MM.1S (cell line): ENCODE measurements at regions not wholly inside any gene's neighbourhood (a gene's known extent, or its start where the extent isn't known, plus 50 kb on each side); places are given as distances from the start of the nearest gene placed in this dataset.

Experiments
- DNase-seq: peaks from one replicate; pipeline ENCODE4 v3.0.0-alpha.2; 2015
- H2AFZ ChIP-seq: fragments of 300-600 bp; sonication (generic); 2 replicates; pipeline ENCODE4 v1.6.0; 2016; ENCODE audit warnings: antibody characterized with exemption, low read length
- H3F3A ChIP-seq: fragments of 300-600 bp; sonication (generic); 2 replicates; pipeline ENCODE4 v1.6.1; 2016; ENCODE audit warnings: mild to moderate bottlenecking, antibody characterized with exemption, low read length, moderate library complexity, mixed read lengths; ENCODE audit not compliant: insufficient read depth
- H3K27ac ChIP-seq: fragments of 300-600 bp; sonication (generic); 2 replicates; pipeline ENCODE4 v1.5.1; 2016; ENCODE audit warnings: mild to moderate bottlenecking, low read length
- H3K27me3 ChIP-seq: fragments of 300-600 bp; sonication (generic); replicated peaks from 2 replicates; pipeline ENCODE4 v1.6.0; 2016; ENCODE audit warnings: low read length; ENCODE audit not compliant: insufficient read depth
- H3K36me3 ChIP-seq: fragments of 300-600 bp; sonication (generic); replicated peaks from 2 replicates; pipeline ENCODE4 v1.6.1; 2016; ENCODE audit warnings: mild to moderate bottlenecking, low read length, mixed read lengths; ENCODE audit not compliant: insufficient read depth
- H3K4me1 ChIP-seq: fragments of 300-600 bp; sonication (generic); 2 replicates; pipeline ENCODE4 v1.6.1; 2016; ENCODE audit warnings: low read length, mixed read lengths
- H3K4me2 ChIP-seq: fragments of 300-600 bp; sonication (generic); 2 replicates; pipeline ENCODE4 v1.6.0; 2016; ENCODE audit warnings: low read depth, low read length
- H3K4me3 ChIP-seq: fragments of 300-600 bp; sonication (generic); 2 replicates; pipeline ENCODE4 v1.5.1; 2016; ENCODE audit warnings: low read length, mixed read lengths
- H3K79me2 ChIP-seq: fragments of 300-600 bp; sonication (generic); 2 replicates; pipeline ENCODE4 v1.6.1; 2016; ENCODE audit warnings: mixed run types, low read length, mixed read lengths
- H3K9ac ChIP-seq: fragments of 300-600 bp; sonication (generic); 2 replicates; pipeline ENCODE4 v1.6.1; 2016; ENCODE audit warnings: low read length, mixed read lengths
- H3K9me2 ChIP-seq: fragments of 300-600 bp; sonication (generic); replicated peaks from 2 replicates; pipeline ENCODE4 v1.6.1; 2016; ENCODE audit warnings: mild to moderate bottlenecking, low read length, mixed read lengths; ENCODE audit not compliant: insufficient read depth
- H3K9me3 ChIP-seq: fragments of 300-600 bp; sonication (generic); replicated peaks from 2 replicates; pipeline ENCODE4 v1.6.1; 2016; ENCODE audit warnings: mild to moderate bottlenecking, low read length, mixed read lengths; ENCODE audit not compliant: insufficient read depth
- H4K20me1 ChIP-seq: fragments of 300-600 bp; sonication (generic); 2 replicates; pipeline ENCODE4 v1.6.1; 2016; ENCODE audit warnings: mild to moderate bottlenecking, low read length, moderate library complexity, mixed read lengths; ENCODE audit not compliant: insufficient read depth
- EZH2 ChIP-seq: fragments of 300-600 bp; sonication (generic); optimal IDR thresholded peaks from 2 replicates; pipeline ENCODE3; 2017; ENCODE audit warnings: low read depth, mild to moderate bottlenecking, antibody characterized with exemption, low read length, mixed read lengths
- EZH2phosphoT487 ChIP-seq: fragments of 300-600 bp; sonication (generic); IDR thresholded peaks from 2 replicates; pipeline ENCODE4 v1.6.1; 2018; ENCODE audit warnings: antibody characterized with exemption, low read length
- TF ChIP-seq, protein P1 (sequence below): fragments of 300-600 bp; sonication (generic); IDR thresholded peaks from 2 replicates; pipeline ENCODE4 v1.5.1; 2016; ENCODE audit warnings: antibody characterized with exemption, low read length, mixed read lengths

DNA sequence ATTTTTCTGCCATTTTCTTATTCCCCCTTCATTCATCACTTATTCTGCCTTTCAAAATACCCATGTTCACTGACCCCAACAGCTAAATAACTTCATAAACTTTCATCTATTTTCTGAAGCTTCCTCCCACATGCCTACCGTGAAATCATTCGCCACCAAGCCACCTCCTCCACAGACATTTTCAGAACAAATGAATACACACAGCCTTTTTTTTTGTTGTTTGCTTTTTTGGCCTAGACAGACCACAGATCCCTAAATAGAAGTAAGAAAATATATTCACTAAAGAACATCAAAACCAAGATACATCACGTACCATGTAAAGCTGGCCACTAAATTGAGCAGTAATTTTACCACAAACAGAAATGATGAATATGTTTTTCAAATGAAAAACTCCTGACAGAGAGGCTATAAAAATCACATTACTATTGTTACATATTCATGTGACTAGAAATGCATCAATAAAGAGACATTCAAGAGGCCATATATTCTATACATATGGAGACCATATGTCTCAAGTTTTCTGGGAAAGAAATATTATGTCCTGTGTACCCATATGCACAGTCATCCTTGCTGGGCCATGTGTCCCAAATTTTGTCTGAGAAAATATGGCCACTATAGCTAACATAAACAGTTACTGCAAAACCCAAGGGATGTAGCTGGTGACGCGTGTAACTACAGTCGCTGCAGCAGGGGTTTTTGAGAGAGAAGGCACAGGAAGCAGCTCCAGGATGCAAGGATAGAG lies 200.3 kb downstream of the FBXO15 start:
- Histone ChIP-seq H3K9me3 (no peaks in the 10 kb centered on the region), H3K9me2 (no peaks in the 10 kb centered on the region), H3K4me3 (no peak overlapping the region), H3F3A (no peaks in the 10 kb centered on the region), H3K27me3 (no peaks in the 10 kb centered on the region), H2AFZ (no peak overlapping the region), H3K36me3 (no peaks in the 10 kb centered on the region), H3K79me2 (no peaks in the 10 kb centered on the region), H3K9ac (no peak overlapping the region), H3K4me2 (no peak overlapping the region), H3K27ac (no peak overlapping the region), H4K20me1 (no peaks in the 10 kb centered on the region), H3K4me1 (no peaks in the 10 kb centered on the region)
- TF ChIP-seq EZH2: no peak
- TF ChIP-seq EZH2phosphoT487: no peak
- TF ChIP-seq, protein P1, sequence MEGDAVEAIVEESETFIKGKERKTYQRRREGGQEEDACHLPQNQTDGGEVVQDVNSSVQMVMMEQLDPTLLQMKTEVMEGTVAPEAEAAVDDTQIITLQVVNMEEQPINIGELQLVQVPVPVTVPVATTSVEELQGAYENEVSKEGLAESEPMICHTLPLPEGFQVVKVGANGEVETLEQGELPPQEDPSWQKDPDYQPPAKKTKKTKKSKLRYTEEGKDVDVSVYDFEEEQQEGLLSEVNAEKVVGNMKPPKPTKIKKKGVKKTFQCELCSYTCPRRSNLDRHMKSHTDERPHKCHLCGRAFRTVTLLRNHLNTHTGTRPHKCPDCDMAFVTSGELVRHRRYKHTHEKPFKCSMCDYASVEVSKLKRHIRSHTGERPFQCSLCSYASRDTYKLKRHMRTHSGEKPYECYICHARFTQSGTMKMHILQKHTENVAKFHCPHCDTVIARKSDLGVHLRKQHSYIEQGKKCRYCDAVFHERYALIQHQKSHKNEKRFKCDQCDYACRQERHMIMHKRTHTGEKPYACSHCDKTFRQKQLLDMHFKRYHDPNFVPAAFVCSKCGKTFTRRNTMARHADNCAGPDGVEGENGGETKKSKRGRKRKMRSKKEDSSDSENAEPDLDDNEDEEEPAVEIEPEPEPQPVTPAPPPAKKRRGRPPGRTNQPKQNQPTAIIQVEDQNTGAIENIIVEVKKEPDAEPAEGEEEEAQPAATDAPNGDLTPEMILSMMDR: no peak
- DNase-seq: no peak

DNA sequence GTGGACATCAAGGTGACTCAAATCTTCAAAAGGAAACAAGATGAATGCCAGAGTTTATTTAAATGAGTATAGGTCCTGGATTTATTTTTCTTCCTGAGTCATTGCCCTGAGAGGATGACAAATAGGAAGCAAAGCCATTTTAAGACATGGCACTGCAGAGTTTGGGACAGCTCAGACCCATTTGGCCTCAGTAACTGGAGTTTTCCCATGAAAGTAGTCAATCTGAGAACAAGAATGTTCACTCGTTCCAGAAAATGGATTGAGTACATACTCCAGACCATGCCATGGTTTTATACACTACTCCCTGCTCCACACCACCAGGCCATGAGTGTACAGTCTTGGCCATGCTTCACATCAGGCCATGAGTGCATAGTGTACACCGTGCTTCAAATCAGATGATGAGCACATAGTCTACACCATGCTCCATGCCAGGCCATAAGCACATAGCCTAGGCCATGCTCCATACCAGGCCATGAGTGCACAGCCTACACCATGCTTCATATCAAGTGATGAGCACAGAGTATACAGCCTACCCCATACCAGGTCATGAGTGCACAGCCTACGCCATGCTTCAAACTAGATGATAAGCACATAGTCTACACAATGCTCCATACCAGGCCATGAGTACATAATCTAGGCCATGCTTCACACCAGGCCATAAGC lies 202.4 kb downstream of the FBXO15 start:
- Histone ChIP-seq H3K27me3 (no peaks in the 10 kb centered on the region), H4K20me1 (no peaks in the 10 kb centered on the region), H2AFZ (no peak overlapping the region), H3K4me1 (no peaks in the 10 kb centered on the region), H3K36me3 (no peaks in the 10 kb centered on the region), H3K9ac (no peak overlapping the region), H3K4me3 (no peak overlapping the region), H3K9me3 (no peaks in the 10 kb centered on the region), H3F3A (no peaks in the 10 kb centered on the region), H3K79me2 (no peaks in the 10 kb centered on the region), H3K4me2 (no peak overlapping the region), H3K27ac (no peak overlapping the region), H3K9me2 (no peaks in the 10 kb centered on the region)
- TF ChIP-seq, protein P1: no peak
- TF ChIP-seq EZH2phosphoT487: no peak
- no peak for TF ChIP-seq EZH2
- no peak for DNase-seq

DNA sequence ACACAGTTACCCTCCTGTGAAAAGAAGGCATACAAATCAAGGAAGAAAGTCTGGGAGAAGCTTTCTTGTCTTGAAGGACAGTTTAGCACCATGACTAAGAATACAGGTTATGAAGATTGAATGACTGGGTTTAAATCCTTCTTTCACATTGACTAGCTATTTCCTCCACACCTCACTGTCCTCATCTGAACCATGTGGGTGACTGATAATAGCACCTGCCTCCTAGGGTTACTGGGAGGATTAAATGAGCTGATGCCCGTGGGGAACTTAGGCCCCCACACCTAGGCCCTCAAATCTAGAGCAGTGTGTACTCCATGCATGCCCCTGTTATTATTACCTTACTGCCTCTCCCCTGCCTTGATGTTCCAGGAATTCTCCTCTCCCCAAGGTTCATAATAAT lies 202.9 kb downstream of the FBXO15 start:
- Histone ChIP-seq H3K4me1 (no peaks in the 10 kb centered on the region), H3F3A (no peaks in the 10 kb centered on the region), H2AFZ (no peak overlapping the region), H3K4me2 (no peak overlapping the region), H3K9ac (no peak overlapping the region), H3K9me2 (no peaks in the 10 kb centered on the region), H3K4me3 (no peak overlapping the region), H3K36me3 (no peaks in the 10 kb centered on the region), H4K20me1 (no peaks in the 10 kb centered on the region), H3K79me2 (no peaks in the 10 kb centered on the region), H3K27ac (no peak overlapping the region), H3K9me3 (no peaks in the 10 kb centered on the region), H3K27me3 (no peaks in the 10 kb centered on the region)
- no peak for DNase-seq
- TF ChIP-seq EZH2phosphoT487 (no peak), EZH2 (no peak)
- TF ChIP-seq, protein P1: no peak
